AG08395 (cell line): ENCODE measurements at regions not wholly inside any gene's neighbourhood (a gene's known extent, or its start where the extent isn't known, plus 50 kb on each side); places are given as distances from the start of the nearest gene placed in this dataset.

Source experiments
- DNase-seq: peaks from one replicate; pipeline ENCODE4 v3.0.0; 2012; ENCODE audit warnings: mixed read lengths, low spot score

- DNase-seq: no peak
These were observed 184.4 kb downstream of the MRPL39 start for GRCh38 chr21:25422610-25423608.

DNA sequence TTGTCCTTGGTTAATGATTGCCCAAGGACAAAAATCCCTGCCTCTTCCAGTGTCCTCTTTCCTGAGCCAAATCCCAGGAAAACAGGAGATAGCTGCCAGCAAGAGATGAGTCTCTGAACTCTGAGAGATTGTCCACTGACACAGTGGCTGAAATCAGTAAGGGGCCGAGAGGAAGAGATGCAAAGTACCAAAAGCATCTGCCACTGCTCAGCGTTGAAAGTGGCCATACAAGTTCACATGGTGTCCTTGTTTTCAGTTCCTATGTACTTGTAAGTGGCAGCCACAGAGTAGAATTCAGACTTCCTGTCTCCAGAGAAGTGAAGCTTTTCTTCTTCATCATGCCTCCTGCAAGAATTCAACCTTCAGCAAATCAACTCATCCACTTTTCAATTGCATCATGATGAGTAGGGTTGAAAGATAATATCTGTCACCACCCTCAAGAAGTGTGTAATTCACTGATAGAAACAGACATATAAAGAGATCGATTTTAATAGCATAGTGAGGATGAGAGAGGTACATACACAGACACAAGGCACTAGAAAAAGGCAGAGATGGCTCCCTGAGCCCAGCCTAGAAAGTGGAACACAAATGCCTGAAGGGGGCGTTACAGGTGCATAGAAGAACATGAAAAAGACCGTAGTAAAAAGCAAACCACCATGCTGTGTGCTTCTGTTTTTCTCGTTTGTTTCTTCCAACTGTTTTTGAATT lies 185.8 kb downstream of the MRPL39 start:
- DNase-seq: peak; percentile 35

DNA sequence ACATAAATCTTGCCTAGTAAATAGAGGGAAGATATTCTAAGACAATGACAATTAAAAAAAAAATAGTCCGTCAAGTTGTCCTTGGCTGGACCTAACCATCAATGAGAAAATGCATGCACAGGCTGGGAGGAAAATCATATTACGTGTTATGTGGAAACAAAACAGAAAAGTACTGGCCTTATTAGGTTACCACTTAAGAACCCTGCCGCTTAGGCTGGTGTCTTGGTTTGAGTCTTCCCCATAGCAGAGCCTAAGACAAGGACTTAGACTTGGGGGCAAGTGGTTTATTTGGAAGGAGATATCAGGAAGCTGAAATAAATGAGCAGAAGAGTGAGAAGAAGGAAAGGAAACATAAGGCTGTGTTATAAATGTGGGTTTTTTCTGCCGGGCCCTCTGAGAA lies 186.4 kb downstream of the MRPL39 start:
- no peak for DNase-seq

- DNase-seq: no peak
These were observed 190.6 kb downstream of the MRPL39 start for GRCh38 chr21:25416669-25417068.

- DNase-seq: no peak
These were observed 195.2 kb downstream of the MRPL39 start for GRCh38 chr21:25412100-25412499.

DNA sequence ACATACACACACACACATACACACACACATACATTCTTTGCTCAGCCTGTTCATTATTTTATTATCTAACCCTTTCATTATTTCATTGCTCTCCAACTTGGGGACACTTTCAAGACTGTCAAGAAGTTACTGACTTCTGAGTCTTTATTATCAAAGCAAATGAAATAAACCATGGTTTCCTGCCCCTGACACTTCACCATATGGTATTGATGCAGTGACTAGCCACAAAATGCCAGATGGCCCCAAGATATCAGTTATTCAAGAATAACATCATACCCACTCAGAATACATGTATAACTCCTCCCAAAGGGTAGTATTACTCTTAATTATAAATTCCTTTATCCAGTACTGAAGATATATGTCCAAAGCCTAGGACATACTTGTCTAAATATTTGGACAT lies 197.3 kb downstream of the MRPL39 start:
- no peak for DNase-seq

GRCh38 chr21:25408666-25409065 lies 198.6 kb downstream of the MRPL39 start:
- no peak for DNase-seq

- no peak for DNase-seq
These were observed 200.2 kb downstream of the MRPL39 start for GRCh38 chr21:25406887-25407579.

- no peak for DNase-seq
These were observed 201.3 kb downstream of the MRPL39 start for GRCh38 chr21:25405984-25406383.

GRCh38 chr21:25402134-25402961 lies 204.9 kb downstream of the MRPL39 start:
- no peak for DNase-seq

GRCh38 chr21:25400427-25400826 lies 206.9 kb downstream of the MRPL39 start:
- DNase-seq: no peak

DNA sequence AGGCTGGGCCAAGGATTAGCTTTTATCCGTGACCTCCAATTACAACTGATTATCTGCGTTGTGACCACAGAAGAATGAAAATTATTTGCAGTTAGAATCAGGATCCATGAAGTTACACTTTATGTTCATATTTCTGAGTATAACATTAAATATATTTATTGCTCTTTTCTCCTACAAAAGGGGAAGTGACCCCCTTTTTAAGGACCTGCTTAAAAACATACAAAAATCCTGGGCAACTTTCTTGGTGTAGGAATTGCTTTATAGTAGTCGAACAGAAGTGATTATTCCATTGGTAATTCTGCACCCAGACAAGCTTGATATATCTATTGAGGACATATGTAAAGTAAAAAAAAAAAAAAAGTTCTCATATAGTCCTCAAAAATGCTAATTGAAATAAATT lies 208.7 kb downstream of the MRPL39 start:
- no peak for DNase-seq

- no peak for DNase-seq
These were observed 211.1 kb downstream of the MRPL39 start for GRCh38 chr21:25396135-25396711.

DNA sequence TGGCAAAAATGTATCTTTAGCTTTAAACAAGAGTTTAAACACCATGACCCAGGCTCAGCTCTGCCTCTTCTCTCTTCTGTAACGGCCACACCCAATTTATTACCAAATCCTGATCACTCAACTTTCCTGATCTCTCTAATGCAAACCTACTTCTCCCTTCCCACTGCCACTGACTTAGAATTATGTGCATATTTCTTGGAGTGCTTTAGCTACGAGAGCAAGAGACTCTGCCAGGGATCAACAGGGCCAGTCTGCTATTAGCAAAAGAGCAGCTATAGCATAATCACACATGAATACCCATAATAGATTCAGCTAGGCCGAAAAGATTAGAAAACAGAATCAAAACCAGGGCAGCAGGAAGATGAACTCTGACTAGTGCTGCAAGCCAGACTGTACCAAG lies 215.5 kb downstream of the MRPL39 start:
- DNase-seq: no peak

- DNase-seq: no peak
These were observed 216.6 kb downstream of the MRPL39 start for GRCh38 chr21:25390701-25391100.

DNA sequence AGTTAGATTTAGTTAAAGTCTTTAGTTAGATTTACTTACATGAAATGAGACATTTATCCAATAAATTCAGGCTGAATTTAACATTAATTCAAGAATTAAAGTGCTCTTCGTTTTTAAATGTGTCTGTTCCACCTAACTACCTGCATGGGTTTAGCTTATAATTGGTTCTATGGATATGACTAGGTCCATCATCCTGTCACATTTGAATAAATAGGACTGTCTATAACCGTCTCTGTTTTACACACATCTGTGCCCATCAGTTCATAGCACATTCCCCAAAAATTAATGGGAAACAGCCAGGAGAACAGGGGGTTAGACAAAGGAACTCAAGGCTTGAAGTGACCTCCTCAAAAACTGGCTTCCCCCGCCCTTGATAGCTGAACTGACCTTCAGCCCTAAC lies 219.6 kb downstream of the MRPL39 start:
- DNase-seq: no peak

DNA sequence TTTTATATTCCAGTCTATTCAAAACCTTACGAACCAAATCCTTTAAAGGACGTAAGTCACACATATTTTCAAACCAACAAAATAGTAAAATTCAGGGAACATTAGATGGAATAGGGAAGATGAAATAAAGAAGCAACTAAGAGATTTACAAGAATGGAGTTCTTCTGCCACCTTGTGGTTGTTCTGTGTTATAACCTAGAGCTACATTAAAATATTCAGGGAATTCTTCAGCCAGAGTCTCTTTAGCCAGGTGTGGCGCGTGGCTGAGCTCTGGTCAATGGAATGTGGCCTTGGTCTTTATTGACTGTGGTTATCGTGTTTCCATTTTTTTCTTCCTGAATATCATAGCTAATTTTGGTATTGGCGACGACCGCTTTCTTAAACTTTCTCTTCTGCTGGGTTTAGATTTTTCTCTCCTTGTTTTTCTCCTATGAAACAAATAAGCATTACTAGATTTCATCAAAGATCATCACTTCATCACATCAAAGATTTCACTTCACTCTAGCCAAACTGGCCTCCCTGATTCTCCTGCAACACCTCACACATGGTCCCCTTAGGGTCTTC lies 221.3 kb downstream of the MRPL39 start:
- DNase-seq: peak; percentile 58

DNA sequence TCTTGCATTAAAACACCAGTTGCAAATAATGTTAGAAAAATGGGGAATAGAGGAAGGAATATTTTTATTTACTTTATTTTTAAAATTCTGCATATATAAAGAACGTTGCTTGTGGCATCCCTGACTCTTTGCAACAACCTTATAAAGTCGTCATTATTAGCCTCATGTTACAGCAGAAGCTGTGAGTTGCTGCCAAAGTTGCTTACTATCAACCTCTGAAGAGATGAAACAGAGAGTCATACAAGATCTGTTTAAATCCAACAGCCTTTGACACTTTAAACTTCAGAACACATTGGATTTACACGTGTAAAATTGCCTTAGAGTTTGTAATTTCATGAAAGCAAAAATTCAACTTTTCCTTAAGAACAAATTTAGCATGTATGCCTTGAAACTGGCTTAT lies 221.9 kb downstream of the MRPL39 start:
- no peak for DNase-seq

- no peak for DNase-seq
These were observed 222.5 kb downstream of the MRPL39 start for GRCh38 chr21:25384782-25385181.

GRCh38 chr21:25383545-25383944 lies 223.7 kb downstream of the MRPL39 start:
- no peak for DNase-seq

GRCh38 chr21:25381936-25382452 lies 225.3 kb downstream of the MRPL39 start:
- no peak for DNase-seq
